Inflammatory macrophage (primary cell): ENCODE measurements at regions not wholly inside any gene's neighbourhood (a gene's known extent, or its start where the extent isn't known, plus 50 kb on each side); places are given as distances from the start of the nearest gene placed in this dataset.

Experiments
- DNase-seq, 2 donors: peaks; one replicate each; pipeline ENCODE4 v3.0.0-alpha.2; 2020 to 2022

GRCh38 chr2:123958011-123958410, 67.1 kb upstream of the CNTNAP5 start:
- DNase-seq, result no peak

GRCh38 chr2:123961576-123961975, 63.5 kb upstream of the CNTNAP5 start:
- no peak for DNase-seq

- no peak for DNase-seq
These were observed 53.3 kb upstream of the CNTNAP5 start for GRCh38 chr2:123971564-123972318.
